GM18498 (cell line): ENCODE measurements at regions not wholly inside any gene's neighbourhood (a gene's known extent, or its start where the extent isn't known, plus 50 kb on each side); places are given as distances from the start of the nearest gene placed in this dataset.

ENCODE experiments used
- ATAC-seq: cut with Tn5 transposase; IDR thresholded peaks from one replicate; pipeline ENCODE4 v1.9.1; 2021; ENCODE audit warnings: mild to moderate bottlenecking, moderate library complexity; ENCODE audit not compliant: unreplicated experiment

DNA sequence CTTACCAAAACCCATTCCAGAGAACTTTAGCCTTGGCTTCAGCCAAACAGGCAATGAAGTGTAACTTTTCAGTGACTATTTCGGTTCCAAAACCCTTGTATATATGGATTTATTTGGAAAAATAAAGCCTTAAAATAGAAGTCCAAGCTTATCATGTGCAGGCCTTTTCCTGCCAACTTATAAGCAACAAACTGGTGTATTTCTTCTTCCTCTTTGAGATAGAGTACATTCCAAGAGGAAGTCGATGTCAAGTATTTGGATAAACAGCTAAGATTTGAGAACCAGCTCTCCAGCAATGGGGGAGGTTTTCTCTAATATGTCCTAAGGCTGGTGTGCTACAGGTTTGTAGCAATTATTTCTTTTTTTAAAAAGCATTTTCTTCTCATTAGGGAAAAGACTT, 407.8 kb downstream of the DUSP10 start:
- no peak for ATAC-seq

DNA sequence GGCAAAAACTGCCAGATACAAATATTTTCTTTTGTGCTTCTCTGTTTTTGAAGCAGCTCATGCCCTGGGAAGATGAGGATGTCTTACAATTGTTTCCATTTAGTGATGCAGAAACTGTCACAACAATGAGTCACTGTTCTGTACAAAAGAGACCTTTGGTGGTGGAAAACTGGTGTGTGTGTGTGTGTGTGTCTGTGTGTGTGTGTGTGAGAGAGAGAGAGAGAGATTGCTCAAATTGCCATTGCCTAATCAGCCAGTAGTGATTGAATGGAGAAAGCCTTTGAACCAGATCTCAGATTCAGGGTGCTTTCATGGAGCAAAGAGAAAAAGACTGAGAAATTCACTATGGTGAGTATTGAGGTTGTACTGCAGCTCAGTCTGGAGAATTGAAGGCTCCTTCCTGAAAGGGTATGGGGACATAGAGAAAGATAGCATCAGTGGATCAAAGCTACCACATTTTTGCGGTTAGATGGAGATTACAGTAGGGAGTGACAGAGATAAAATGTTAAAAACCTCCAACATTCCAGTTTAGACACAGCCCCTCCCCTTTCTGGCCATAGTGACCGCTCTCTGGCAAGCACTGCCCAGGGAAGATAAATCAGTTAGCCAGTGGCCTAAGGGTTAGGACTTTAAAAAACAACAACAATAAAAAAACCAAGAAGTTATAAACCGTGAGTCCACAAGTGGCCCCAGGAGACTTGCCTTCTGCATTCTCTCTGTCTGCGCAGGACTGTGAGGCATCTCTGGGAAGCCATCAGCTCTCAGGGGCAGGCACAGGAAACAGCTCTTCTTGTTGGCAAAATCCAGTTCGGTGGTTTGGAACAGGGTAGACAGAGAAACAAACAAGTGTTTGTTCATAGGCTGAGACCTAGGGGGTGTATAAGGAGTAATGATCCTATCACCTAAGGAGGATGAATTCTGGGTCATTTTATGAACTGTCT, 406.5 kb downstream of the DUSP10 start:
- no peak for ATAC-seq

DNA sequence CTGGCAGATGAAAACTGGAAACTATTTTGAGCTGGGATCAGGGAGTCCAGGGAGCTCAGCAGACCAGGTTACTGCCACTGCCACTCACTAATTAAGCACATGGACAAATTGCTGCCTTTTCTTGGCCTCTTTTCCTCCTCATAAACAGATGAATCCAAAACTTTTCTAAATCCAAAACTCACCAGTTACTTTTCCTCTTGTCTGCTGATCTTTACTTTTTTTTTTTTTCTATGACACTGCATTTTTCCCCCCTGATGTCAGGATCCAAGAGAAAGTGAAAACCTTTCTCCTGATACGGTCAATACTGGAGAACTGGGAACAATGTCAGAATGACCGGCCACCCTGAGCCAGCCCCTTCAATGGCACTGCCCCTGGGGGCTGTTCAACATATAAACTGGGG, 405.8 kb downstream of the DUSP10 start:
- no peak for ATAC-seq

DNA sequence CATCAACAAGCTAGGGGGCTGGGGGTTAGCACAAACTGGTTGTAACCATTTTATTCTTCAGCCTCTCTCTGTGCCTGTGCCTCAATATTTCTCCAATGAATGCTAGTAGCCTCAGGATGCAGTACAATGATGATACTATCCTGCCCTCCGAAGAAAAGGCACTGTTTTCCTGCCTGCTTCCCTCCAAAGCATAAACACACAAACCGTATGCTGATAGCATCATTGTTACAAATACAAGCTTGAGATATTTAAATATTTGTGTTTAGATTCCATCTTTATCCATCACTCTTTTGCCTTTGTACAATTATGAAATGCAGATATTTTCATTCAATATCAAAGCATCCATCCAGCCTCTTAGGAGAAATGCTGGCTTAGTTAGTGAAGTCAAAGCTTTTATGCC, 404.8 kb downstream of the DUSP10 start:
- no peak for ATAC-seq

DNA sequence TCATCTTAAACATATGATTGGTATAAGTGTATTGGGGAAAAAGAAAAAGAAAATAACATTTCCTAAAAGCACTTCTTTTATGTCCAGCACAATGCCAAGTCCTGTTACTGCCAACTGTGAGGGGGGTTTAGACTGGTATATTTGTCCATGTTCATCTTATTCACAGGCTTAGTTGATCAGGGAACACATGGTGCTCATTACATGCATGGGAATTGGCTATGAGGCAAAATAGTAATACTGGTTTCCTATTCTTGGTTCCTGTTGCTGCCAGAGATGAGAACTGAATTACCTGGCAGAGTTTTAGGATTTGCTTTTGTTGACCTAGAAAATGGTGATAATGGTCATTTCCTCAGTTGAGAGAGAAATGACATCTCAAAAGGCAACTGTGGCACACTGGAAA, 398.8 kb downstream of the DUSP10 start:
- no peak for ATAC-seq

DNA sequence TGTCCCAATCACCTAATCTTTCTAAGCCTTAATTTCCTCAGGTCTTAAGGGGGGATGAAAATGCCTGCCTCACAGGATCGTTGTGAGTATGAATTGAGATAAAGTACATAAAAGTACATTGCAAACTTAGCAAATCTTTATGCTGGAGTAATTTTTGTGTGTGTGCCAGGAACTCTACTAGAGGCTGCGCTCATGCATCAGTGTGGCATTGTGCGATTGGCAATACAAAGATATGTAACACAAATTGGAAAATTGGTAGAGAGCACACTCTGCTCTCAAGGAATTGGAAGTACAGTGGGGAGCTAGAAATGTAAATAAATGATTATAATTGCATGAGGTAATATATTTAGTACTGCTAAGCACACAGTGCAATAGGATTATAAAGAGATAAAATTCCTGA, 398.3 kb downstream of the DUSP10 start:
- no peak for ATAC-seq

DNA sequence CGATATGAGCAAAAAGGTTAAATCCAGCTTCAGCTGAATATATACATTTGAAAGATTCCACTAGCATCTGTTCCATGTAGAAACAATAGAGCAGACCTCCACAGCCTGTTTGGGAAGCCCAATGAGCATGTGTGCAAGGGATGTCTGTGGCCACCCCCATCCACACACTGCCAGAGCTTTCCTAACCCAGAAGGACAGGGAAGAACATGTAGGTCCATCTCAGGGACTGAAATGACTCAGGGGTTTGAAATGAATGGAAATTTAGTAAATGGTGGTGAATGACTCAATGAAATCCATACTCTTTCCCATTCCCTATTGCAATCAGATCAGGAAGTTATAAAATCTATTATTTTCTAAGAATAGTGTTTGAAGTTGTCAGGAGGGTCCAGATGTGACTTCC, 397.2 kb downstream of the DUSP10 start:
- no peak for ATAC-seq

DNA sequence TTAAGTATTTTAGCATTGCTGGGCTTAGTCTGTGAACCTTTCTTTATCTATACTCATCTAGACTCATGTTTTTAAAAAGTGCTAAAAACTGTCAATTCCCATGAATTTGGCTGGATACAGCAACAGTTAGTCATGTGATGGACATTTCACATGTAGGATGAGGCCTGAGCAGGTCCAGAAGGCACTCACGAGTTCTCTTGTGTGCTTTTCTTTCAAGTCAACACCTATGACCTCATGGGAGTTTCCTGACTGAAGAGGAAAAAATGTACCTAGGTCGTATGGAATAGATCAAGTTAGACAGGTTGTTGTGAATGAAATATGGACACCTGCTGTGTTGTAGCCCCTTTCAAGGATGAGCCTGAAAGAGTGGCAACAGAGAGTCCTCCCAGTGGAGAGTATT, 394.2 kb downstream of the DUSP10 start:
- no peak for ATAC-seq

DNA sequence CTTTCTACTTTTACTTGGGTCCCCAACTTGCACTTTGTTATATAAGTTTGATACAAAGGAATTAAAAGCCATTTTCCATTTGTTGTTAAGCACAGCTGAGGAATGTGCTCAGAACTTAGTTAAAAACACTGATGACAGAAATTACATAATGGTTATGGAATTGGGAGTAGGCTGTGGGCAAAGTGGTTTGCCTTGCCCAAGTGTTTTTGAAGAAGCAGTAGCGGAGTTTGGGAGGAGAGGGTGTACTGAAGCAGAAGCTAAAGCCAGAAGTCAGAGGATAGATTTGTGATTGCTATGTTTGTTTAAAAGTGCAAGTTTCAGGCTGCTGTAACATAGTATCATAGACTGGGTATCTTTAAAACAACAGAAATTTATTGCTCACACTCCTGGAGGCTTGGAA, 391.8 kb downstream of the DUSP10 start:
- ATAC-seq, result no peak

DNA sequence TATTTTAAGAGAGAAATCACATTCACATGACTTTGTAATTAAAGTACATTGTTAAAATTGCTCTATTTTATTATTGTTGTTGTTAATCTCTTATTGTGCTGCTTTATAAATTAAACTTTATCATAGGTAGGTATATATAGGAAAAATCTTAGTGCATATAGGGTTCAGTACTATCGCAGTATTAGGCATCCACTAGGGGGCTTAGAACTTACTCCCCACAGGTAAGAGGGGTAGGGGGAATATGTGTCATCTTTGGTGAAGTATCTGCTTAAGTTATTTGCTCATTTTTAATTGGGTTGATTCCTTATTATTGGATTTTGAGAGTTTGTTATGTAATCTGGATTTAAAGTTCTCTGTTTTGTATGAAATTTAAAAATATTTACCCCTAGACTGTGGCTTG, 385.2 kb downstream of the DUSP10 start:
- no peak for ATAC-seq

DNA sequence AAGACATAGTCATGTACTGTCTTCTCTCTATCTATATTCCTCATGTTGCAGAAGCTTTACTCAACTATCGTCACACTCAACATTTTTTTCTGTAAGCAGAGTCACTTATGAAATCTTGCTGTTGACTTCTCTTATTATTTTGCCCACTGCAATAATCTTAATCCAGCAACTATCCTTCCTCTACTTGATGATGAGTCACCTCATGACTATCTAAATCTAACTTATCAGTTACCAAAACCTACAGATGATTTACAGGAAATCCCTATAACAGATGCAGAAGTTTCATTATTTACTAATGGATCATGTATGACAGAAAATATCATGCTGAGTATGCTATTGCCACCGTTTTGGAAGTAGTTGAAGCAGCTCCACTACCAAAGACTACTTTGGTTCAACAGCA, 378.9 kb downstream of the DUSP10 start:
- ATAC-seq, result no peak

DNA sequence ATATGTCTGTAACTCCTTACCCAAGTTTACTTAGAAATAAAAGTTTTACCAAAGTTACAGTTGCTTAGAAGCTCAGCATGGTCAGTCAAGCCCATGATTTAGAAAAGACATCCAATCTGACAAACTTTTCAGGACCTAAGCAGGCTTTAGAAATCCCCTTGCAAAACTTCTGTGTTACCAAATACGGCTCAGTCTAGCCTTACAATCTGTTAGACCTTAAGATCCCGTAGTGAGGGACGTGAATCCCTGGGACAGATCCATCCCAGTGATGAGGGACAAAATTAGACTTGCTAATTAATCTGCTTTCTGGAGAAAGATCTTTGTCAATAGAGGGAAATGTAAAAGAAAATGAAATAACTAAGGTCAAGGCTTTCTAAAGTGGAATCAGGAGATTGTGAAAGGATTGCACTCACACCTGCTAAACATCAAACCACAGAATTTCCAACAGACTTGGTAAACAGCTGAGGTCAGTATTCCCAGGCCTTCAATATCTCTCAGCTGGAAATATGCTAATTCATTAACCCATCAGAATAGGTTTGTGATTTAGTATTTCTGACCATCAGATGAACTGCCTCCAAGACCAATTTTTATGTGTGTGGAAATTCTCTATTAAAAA, 375.3 kb downstream of the DUSP10 start:
- ATAC-seq, result no peak

DNA sequence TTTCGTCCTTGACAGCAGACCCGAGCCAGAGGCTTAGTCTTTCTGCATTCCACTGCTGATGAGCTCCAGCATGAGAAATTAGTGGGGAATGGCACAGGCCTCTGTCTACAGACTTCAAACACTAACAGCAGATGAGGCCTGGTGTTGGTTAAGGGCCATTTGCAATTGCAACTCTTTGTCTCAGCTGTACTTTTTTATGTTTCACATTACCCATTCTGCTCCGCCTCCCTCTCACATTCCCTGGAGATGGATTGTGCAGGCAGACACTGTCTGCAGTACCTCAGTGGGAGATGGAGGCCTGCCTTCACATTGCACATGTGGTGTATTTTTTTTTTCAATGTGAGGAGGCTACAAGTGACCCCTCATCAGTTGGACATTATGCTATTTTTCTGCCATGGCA, 370.2 kb downstream of the DUSP10 start:
- ATAC-seq, result no peak

DNA sequence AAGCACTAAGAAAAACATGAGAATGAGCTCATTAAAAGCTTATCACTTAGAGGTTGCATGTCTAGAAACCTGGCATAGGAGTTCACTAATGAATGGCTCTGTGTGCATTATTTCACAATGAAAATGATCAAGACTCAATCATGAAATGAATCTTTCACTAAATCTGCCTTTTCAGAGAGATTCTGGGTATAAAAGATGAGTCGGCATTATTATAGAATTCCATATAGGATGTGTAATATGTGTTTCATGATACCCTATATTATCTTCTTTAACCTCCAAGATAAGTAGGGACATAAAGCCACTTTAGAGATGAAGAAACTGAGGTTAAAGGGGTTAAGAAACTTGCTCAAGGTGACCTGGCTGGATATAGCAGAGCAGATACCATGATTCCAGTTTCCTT, 368.1 kb downstream of the DUSP10 start:
- no peak for ATAC-seq

DNA sequence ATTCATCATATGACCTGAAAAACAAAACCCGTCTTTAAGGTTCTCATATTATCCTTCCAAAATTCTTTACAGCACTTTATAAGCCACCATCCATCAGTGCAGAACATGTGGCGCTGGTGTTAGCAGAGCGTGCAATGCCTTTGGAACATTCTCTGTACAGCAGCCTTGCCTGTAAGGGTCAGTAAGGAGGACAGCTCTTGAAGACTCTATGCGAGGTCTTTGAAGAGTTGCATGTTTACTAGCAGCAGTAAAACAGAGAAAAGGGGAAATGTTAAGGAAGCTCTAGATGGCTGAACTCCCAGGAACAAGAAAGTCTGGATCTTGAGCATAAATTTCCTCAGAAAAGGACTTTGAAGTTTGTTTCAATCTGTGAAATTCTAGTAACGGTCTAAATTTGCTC, 365.6 kb downstream of the DUSP10 start:
- no peak for ATAC-seq

DNA sequence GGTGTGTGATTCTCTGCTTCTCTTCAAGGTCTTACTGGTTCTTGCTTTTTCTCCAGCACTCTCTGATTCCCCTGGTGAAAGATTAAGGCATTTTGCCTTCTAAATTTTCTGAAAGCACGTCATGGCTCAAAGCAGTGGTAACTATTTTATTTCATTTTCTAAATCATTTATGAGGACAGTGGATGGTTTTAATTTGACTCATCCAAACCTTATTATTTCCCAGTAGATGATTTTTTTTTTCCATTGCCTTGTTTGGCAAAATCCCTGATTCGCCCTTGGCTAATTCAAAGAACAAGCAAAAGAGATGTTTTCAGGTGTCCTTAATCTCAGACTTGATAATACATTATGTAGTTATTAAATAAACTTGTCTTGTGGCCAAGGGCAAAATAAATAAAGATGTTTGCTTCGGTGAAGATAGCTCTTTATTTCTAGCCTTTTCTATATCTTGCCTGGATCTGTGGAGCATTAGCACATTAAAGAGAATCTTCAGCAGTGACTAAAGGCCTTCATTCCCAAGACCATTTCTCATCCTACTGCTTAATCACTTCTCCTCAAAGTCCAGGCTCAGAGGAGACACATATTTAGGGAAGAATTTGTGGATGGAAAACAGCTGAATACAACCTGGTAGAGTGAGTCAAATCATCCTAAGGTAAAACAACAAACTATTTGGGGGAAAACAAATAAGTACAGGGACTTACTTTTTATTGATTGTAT, 359.8 kb downstream of the DUSP10 start:
- no peak for ATAC-seq

DNA sequence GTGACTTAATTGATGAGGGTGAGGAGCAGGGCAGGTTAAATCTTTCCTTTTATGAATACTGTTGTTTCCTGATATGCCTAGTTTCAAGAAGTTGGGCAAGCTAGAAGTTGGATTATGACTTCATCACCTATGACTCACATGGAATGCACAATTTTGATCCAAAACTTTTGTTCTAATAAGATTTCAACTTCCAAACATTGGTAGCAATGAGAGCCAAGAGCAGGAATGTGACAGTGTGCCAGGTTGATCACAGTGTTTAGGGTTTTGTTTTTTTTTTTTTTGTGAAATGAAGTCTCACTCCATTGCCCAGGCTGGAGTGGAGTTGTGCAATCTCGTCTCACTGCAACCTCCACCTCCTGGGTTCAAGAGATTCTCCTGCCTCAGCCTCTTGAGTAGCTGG, 349.4 kb downstream of the DUSP10 start:
- no peak for ATAC-seq

DNA sequence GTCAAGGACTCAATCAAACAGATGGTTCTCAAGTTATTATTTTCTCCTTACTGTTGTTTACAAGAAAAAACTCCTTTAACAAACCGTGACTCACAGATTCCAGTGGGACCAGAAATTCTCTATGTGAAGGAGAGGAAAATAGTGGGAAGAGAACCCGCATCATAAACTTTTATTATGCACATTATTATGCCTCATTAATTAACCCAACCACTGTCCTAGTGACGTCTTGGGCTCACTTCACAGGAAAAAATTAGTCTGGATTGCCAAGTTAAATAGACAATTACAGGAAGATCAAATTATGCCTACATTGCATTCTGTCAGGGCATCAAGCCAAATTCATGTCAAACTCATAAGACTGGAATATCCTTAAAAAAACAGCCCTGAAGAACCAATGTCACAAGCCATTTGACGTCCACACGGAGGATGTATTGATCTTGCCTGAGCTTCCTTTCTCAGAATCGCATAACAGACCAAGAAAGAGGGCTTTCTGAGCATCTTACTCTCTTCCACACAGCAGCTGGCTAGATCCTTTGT, 347.8 kb downstream of the DUSP10 start:
- no peak for ATAC-seq

DNA sequence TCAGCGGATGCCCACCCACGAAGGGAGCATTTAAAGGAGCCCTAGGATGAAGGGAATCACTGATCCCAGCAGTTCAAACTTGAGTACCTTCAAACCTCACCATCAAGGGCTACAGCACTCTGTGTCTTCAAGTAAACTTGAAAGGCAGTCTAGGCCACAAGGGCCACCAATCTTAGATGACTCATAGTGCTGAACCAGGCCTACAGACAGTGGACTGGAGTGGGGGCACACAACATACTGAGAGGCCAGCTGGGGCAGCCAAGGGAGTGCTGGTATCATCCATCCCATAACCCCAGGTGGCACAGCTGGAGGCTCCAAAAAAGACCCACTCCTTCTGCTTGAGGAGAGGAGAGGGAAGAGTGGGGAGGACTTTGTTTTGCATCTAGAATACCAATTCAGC, 345.4 kb downstream of the DUSP10 start:
- no peak for ATAC-seq

DNA sequence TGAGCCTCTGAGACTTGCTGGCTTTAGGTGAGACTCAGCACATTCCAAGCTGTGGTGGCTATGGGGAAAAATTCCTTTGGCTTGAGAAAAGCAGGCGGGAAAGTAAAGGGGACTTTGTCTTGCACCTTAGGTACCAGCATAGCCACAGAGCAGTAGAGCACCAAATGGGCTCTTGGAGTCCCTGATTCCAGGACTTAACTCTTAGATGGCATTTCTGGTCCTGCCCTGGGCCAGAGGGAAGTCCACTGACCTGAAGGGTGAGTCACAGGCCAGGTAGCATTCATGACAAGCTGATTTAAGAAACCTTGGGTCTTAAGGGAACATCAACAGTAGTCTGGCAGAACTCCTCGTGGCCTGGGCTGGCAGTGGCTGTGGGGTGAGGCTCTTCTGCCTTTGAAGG, 344.7 kb downstream of the DUSP10 start:
- no peak for ATAC-seq

DNA sequence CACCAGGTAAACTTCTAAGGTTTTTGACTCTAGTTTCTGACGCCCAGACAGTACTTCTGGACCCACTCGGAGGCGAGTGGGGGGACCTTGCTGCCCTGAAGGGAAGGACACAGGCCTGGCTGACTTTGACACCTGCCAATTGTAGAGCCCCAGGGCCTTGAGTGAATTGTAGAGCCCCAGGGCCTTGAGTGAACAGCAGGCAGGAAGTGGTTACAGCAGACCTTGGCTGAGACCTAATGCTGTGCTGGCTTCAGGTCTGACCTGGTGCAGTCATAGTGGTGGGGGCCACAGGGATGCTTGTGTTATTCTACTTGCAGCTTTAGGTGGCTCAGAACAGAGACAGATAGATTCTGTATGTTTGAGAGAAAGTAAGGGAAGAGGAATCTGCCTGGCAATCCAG, 344.3 kb downstream of the DUSP10 start:
- no peak for ATAC-seq

DNA sequence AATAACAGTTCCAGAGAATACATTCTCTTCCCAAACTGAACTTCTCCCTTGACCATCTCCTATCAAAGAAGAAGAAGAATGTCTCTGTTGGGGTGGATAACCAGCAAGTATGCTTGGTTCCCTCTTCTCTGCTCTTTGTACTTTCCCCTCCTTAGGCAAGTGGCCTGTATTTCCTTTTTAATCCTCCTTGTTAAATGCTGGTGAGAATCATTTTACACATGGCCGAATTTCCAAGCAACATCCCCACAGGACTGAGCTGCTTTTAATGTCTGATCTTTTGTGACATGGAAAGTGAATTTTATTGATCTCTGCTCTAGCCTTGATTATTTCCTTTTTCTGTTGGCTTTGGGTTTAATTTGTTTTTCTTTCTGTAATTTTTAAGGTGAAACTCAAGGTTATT, 336.7 kb downstream of the DUSP10 start:
- ATAC-seq, result no peak
